WTC11 (cell line): ENCODE measurements at regions not wholly inside any gene's neighbourhood (a gene's known extent, or its start where the extent isn't known, plus 50 kb on each side); places are given as distances from the start of the nearest gene placed in this dataset.

Experiments used
- ATAC-seq: fragments of 200-7000 bp; cut with Tn5 transposase; 2 replicates; pipeline ENCODE4 v1.10.0; 2021; ENCODE audit warnings: mild to moderate bottlenecking, moderate library complexity
- CTCF ChIA-PET: fragments of 300-600 bp; sonication (Branson Sonifier 250); formaldehyde crosslinking; loops from one replicate; lab custom pipeline; 2021; ENCODE audit warnings: antibody characterized with exemption; lab: Charles Lee
- POLR2A ChIA-PET: fragments of 350-600 bp; sonication (Branson Sonifier 250); formaldehyde crosslinking; loops from one replicate; lab custom pipeline; 2021; ENCODE audit warnings: antibody characterized with exemption; lab: Charles Lee
- DNase-seq: peaks from one replicate; pipeline ENCODE4 v3.0.0; 2021; ENCODE audit warnings: low spot score
- H3K27ac Mint-ChIP-seq: 2 replicates; pipeline ENCODE4 v1.8.0; 2021; ENCODE audit warnings: mixed read lengths
- H3K27me3 Mint-ChIP-seq: 2 replicates; pipeline ENCODE4 v1.8.0; 2021; ENCODE audit warnings: low read depth, mild to moderate bottlenecking, moderate library complexity, mixed read lengths
- H3K36me3 Mint-ChIP-seq: 2 replicates; pipeline ENCODE4 v1.8.0; 2021; ENCODE audit warnings: mixed read lengths
- H3K4me1 Mint-ChIP-seq: 2 replicates; pipeline ENCODE4 v1.8.0; 2022; ENCODE audit warnings: mixed read lengths
- H3K4me3 Mint-ChIP-seq: 2 replicates; pipeline ENCODE4 v1.8.0; 2021; ENCODE audit warnings: mild to moderate bottlenecking, moderate library complexity, mixed read lengths
- H3K9me3 Mint-ChIP-seq: 2 replicates; pipeline ENCODE4 v1.8.0; 2021; ENCODE audit warnings: mixed read lengths
- AFF4 ChIP-seq: sonication (generic); formaldehyde crosslinking; IDR thresholded peaks from 2 replicates; pipeline ENCODE4 v1.8.1; 2023; ENCODE audit warnings: mild to moderate bottlenecking, missing genetic modification reagents, borderline replicate concordance
- AR ChIP-seq: fragments of 250-450 bp; sonication (Bioruptor Pico); IDR thresholded peaks from 2 replicates; pipeline ENCODE4 v1.9.0; 2021; ENCODE audit warnings: mild to moderate bottlenecking
- CREM ChIP-seq: sonication (generic); formaldehyde crosslinking; IDR thresholded peaks from 2 replicates; pipeline ENCODE4 v1.8.1; 2022; ENCODE audit warnings: mild to moderate bottlenecking, missing genetic modification reagents, moderate library complexity
- E2F4 ChIP-seq: sonication (generic); formaldehyde crosslinking; IDR thresholded peaks from 2 replicates; pipeline ENCODE4 v1.8.1; 2022; ENCODE audit warnings: low read depth, mild to moderate bottlenecking, moderate library complexity, missing genetic modification reagents, borderline replicate concordance
- E2F5 ChIP-seq: sonication (generic); formaldehyde crosslinking; IDR thresholded peaks from 2 replicates; pipeline ENCODE4 v1.8.1; 2022; ENCODE audit warnings: mild to moderate bottlenecking, moderate library complexity, missing genetic modification reagents
- EMX1 ChIP-seq: fragments of 250-450 bp; sonication (Bioruptor Pico); IDR thresholded peaks from 2 replicates; pipeline ENCODE4 v1.8.0; 2021; ENCODE audit warnings: mild to moderate bottlenecking
- ETV6 ChIP-seq: sonication (generic); formaldehyde crosslinking; IDR thresholded peaks from 2 replicates; pipeline ENCODE4 v1.8.1; 2022; ENCODE audit warnings: mild to moderate bottlenecking, missing genetic modification reagents
- FOXP1 ChIP-seq: sonication (generic); formaldehyde crosslinking; IDR thresholded peaks from 2 replicates; pipeline ENCODE4 v1.8.0; 2022; ENCODE audit warnings: missing genetic modification reagents, mild to moderate bottlenecking, moderate library complexity, borderline replicate concordance
- GABPB1 ChIP-seq: sonication (generic); formaldehyde crosslinking; IDR thresholded peaks from 2 replicates; pipeline ENCODE4 v1.8.1; 2023; ENCODE audit warnings: mild to moderate bottlenecking, missing genetic modification reagents
- GRHL2 ChIP-seq: fragments of 250-450 bp; sonication (Bioruptor Pico); IDR thresholded peaks from 2 replicates; pipeline ENCODE4 v1.8.0; 2022; ENCODE audit warnings: mild to moderate bottlenecking, moderate library complexity; ENCODE audit not compliant: insufficient replicate concordance, severe bottlenecking
- JUN ChIP-seq: sonication (generic); formaldehyde crosslinking; IDR thresholded peaks from 2 replicates; pipeline ENCODE4 v1.8.0; 2023; ENCODE audit warnings: mild to moderate bottlenecking, missing genetic modification reagents
- MLX ChIP-seq: sonication (generic); formaldehyde crosslinking; IDR thresholded peaks from 2 replicates; pipeline ENCODE4 v1.8.1; 2023; ENCODE audit warnings: mild to moderate bottlenecking, missing genetic modification reagents, moderate library complexity
- SP1 ChIP-seq: sonication (generic); formaldehyde crosslinking; conservative IDR thresholded peaks from 2 replicates; pipeline ENCODE4 v1.8.1; 2022; ENCODE audit warnings: missing genetic modification reagents
- TEAD1 ChIP-seq: sonication (generic); formaldehyde crosslinking; IDR thresholded peaks from 2 replicates; pipeline ENCODE4 v1.8.0; 2022; ENCODE audit warnings: mild to moderate bottlenecking, missing genetic modification reagents
- ZBTB21 ChIP-seq: sonication (generic); formaldehyde crosslinking; IDR thresholded peaks from 2 replicates; pipeline ENCODE4 v1.8.1; 2023; ENCODE audit warnings: mild to moderate bottlenecking, missing genetic modification reagents, borderline replicate concordance
- ZNF263 ChIP-seq: sonication (generic); formaldehyde crosslinking; IDR thresholded peaks from 2 replicates; pipeline ENCODE4 v1.8.1; 2022; ENCODE audit warnings: low read depth, mild to moderate bottlenecking, moderate library complexity, missing genetic modification reagents
- ZNF396 ChIP-seq: fragments of 250-450 bp; sonication (Bioruptor Pico); IDR thresholded peaks from 2 replicates; pipeline ENCODE4 v1.8.0; 2021; ENCODE audit warnings: mild to moderate bottlenecking, moderate library complexity, borderline replicate concordance
- ZNF512 ChIP-seq: sonication (generic); formaldehyde crosslinking; IDR thresholded peaks from 2 replicates; pipeline ENCODE4 v1.8.1; 2022; ENCODE audit warnings: missing genetic modification reagents, borderline replicate concordance

GRCh38 chr3:174598885-174599439, 260.2 kb upstream of the NAALADL2 start:
- no peak for TF ChIP-seq E2F4 (CRISPR knock-in tag)
- TF ChIP-seq, all 79 proteins: peak for 0
- H3K36me3 Mint-ChIP-seq = peaks cover 10% of the 10 kb centered on the region; the same call in 1 of the 2 replicates
- ChIA-PET CTCF (no interaction called here), POLR2A (interaction anchor here (1.4 kb wide), 1 partner anchor 158 kb away, joined by 3 read pairs; no protein-coding TSS in a partner anchor)
- H3K27ac Mint-ChIP-seq = no peak overlapping the region
- H3K9me3 Mint-ChIP-seq = peaks cover 15% of the 10 kb centered on the region
- no peak for DNase-seq
- H3K27me3 Mint-ChIP-seq = no peaks in the 10 kb centered on the region
- H3K4me1 Mint-ChIP-seq = no peaks in the 10 kb centered on the region
- H3K4me3 Mint-ChIP-seq = no peak overlapping the region
- ATAC-seq = no peak

GRCh38 chr3:174613173-174613572, 246.0 kb upstream of the NAALADL2 start:
- ChIA-PET POLR2A (no interaction called here), CTCF (interaction anchor here (0.5 kb wide), 1 partner anchor 104 kb away, joined by 5 read pairs; no protein-coding TSS in a partner anchor)
- no peaks in the 10 kb centered on the region for H3K27me3 Mint-ChIP-seq
- H3K36me3 Mint-ChIP-seq = peaks cover 11% of the 10 kb centered on the region
- DNase-seq (no peak), ATAC-seq (no peak)
- TF ChIP-seq GABPB1 (CRISPR knock-in tag) (no peak), GRHL2 (CRISPR knock-in tag) (no peak)
- H3K4me3 Mint-ChIP-seq = no peak overlapping the region
- H3K9me3 Mint-ChIP-seq = peaks cover 15% of the 10 kb centered on the region
- no peak overlapping the region for H3K27ac Mint-ChIP-seq
- peaks cover 5% of the 10 kb centered on the region; the same call in 1 of the 2 replicates for H3K4me1 Mint-ChIP-seq

GRCh38 chr3:174614036-174614435, 245.1 kb upstream of the NAALADL2 start:
- CTCF ChIA-PET = no interaction called here
- no peak overlapping the region for H3K4me3 Mint-ChIP-seq

More at GRCh38 chr3:174614036-174614435, 245.1 kb upstream of the NAALADL2 start:
- no peak; the same call in 1 of the 2 replicates for ATAC-seq
- POLR2A ChIA-PET = no interaction called here
- TF ChIP-seq ETV6 (CRISPR knock-in tag) = no peak
- TF ChIP-seq AFF4 (CRISPR knock-in tag) = no peak
- TF ChIP-seq JUN = no peak
- TF ChIP-seq ZNF263 = no peak
- no peak for TF ChIP-seq TEAD1 (CRISPR knock-in tag)
- no peak for TF ChIP-seq E2F5
- no peak for TF ChIP-seq ZNF512 (CRISPR knock-in tag)
- no peak for TF ChIP-seq ZBTB21 (CRISPR knock-in tag)
- no peak for TF ChIP-seq CREM (CRISPR knock-in tag)
- TF ChIP-seq ZNF396 (CRISPR knock-in tag) = no peak
- TF ChIP-seq EMX1 (CRISPR knock-in tag) = no peak
- no peak for TF ChIP-seq AR (CRISPR knock-in tag)
- no peak for TF ChIP-seq FOXP1
- no peak for TF ChIP-seq SP1 (CRISPR knock-in tag)
- TF ChIP-seq MLX (CRISPR knock-in tag) = no peak
- DNase-seq = no peak
- Mint-ChIP-seq H3K4me1 (peaks cover 5% of the 10 kb centered on the region; the same call in 1 of the 2 replicates), H3K27ac (no peak overlapping the region), H3K9me3 (peaks cover 15% of the 10 kb centered on the region), H3K27me3 (no peaks in the 10 kb centered on the region), H3K36me3 (peaks cover 10% of the 10 kb centered on the region)
